ENCODE measurements at regions not wholly inside any gene's neighbourhood (a gene's known extent, or its start where the extent isn't known, plus 50 kb on each side); places are given as distances from the start of the nearest gene placed in this dataset.

GRCh38 chr6:113293423-113293740 lies 563.8 kb upstream of the MARCKS start:
- ChIA-PET CTCF (no interaction called here), POLR2A (no interaction called here)
- no peaks in the 10 kb centered on the region for H3K4me1 Mint-ChIP-seq
- intact Hi-C loops (cut with DNase I, micrococcal nuclease) = no loop called here
- no peaks in the 10 kb centered on the region for H3K36me3 Mint-ChIP-seq (ENCODE audit: low read depth)
- H3K4me3 Mint-ChIP-seq = no peak overlapping the region
- DNase-seq (no peak), ATAC-seq (no peak)
- no peaks in the 10 kb centered on the region for H3K27me3 Mint-ChIP-seq
- no peak overlapping the region for H3K27ac Mint-ChIP-seq
- H3K9me3 Mint-ChIP-seq (ENCODE audit: low read depth) = peaks cover 2% of the 10 kb centered on the region

- ChIA-PET POLR2A (no interaction called here), CTCF (no interaction called here)
- H3K27me3 Mint-ChIP-seq = no peaks in the 10 kb centered on the region
- H3K36me3 Mint-ChIP-seq (ENCODE audit: low read depth) = no peaks in the 10 kb centered on the region
- intact Hi-C loops (cut with DNase I, micrococcal nuclease) = no loop called here
- no peaks in the 10 kb centered on the region for H3K9me3 Mint-ChIP-seq (ENCODE audit: low read depth)
- no peaks in the 10 kb centered on the region for H3K4me1 Mint-ChIP-seq
- no peak overlapping the region for H3K4me3 Mint-ChIP-seq
- ATAC-seq = no peak
- no peak overlapping the region for H3K27ac Mint-ChIP-seq
- DNase-seq = no peak
Observed at GRCh38 chr6:113299531-113299930, 557.6 kb upstream of the MARCKS start.

GRCh38 chr6:113301651-113302050 lies 555.5 kb upstream of the MARCKS start:
- no peaks in the 10 kb centered on the region for H3K4me1 Mint-ChIP-seq
- H3K36me3 Mint-ChIP-seq (ENCODE audit: low read depth) = no peaks in the 10 kb centered on the region

GRCh38 chr6:113304116-113304515 lies 553.0 kb upstream of the MARCKS start:
- ATAC-seq (no peak), DNase-seq (no peak)
- H3K27me3 Mint-ChIP-seq = no peaks in the 10 kb centered on the region
- intact Hi-C loops (cut with DNase I, micrococcal nuclease) = no loop called here
- POLR2A ChIA-PET = no interaction called here
- no peak overlapping the region for H3K4me3 Mint-ChIP-seq
- H3K4me1 Mint-ChIP-seq = no peaks in the 10 kb centered on the region
- no peak overlapping the region for H3K27ac Mint-ChIP-seq
- no peaks in the 10 kb centered on the region for H3K36me3 Mint-ChIP-seq (ENCODE audit: low read depth)
- CTCF ChIA-PET = no interaction called here
- no peaks in the 10 kb centered on the region for H3K9me3 Mint-ChIP-seq (ENCODE audit: low read depth)

More at GRCh38 chr6:113301651-113302050, 555.5 kb upstream of the MARCKS start:
- no peaks in the 10 kb centered on the region for H3K27me3 Mint-ChIP-seq
- H3K27ac Mint-ChIP-seq = no peak overlapping the region
- no peaks in the 10 kb centered on the region for H3K9me3 Mint-ChIP-seq (ENCODE audit: low read depth)
- intact Hi-C loops (cut with DNase I, micrococcal nuclease) = no loop called here
- DNase-seq (no peak), ATAC-seq (no peak)
- POLR2A ChIA-PET = no interaction called here
- no peak overlapping the region for H3K4me3 Mint-ChIP-seq
- CTCF ChIA-PET = no interaction called here

- Mint-ChIP-seq H3K36me3 (ENCODE audit: low read depth) (no peaks in the 10 kb centered on the region), H3K9me3 (ENCODE audit: low read depth) (no peaks in the 10 kb centered on the region), H3K4me1 (no peaks in the 10 kb centered on the region), H3K27ac (no peak overlapping the region), H3K4me3 (no peak overlapping the region), H3K27me3 (no peaks in the 10 kb centered on the region)
- CTCF ChIA-PET = interaction anchor here (0.6 to 1.8 kb wide), 10 partner anchors 8 to 601 kb away, joined by 3 to 11 read pairs (median 3); no protein-coding TSS in a partner anchor
- DNase-seq (peak; percentile 73), ATAC-seq (peak; percentile 76)
- POLR2A ChIA-PET = no interaction called here
- intact Hi-C loops (cut with DNase I, micrococcal nuclease) = loop anchor here (1.0 kb wide), 2 partner anchors 553 to 603 kb away; no protein-coding TSS in a partner anchor
Observed at GRCh38 chr6:113306552-113307145, 550.5 kb upstream of the MARCKS start.

DNA sequence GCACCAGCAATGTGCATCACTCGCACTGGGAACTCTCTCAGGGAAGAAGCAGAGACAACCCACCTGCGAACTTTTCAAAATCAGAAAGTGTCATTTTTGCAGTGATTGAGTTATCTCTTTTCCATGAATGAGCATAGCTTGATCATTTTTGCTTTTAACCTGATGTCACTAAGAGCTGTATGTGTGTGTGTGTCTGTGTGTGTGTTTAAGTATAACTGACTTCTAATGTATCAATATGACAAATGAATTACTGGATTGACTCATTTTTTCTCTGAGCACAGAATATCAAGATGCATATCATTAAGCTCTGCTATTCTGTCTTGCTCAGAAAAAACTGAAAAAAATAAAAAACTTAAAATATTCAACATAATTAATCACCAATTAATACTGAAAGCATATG lies 548.9 kb upstream of the MARCKS start:
- Mint-ChIP-seq H3K4me1 (no peaks in the 10 kb centered on the region), H3K27ac (no peak overlapping the region), H3K27me3 (peaks cover 1% of the 10 kb centered on the region), H3K4me3 (no peak overlapping the region), H3K9me3 (ENCODE audit: low read depth) (no peaks in the 10 kb centered on the region), H3K36me3 (ENCODE audit: low read depth) (no peaks in the 10 kb centered on the region)
- ChIA-PET POLR2A (no interaction called here), CTCF (interaction anchor here (0.6 kb wide), 1 partner anchor 456 kb away, joined by 3 read pairs; no protein-coding TSS in a partner anchor)
- intact Hi-C loops (cut with DNase I, micrococcal nuclease) = no loop called here
- ATAC-seq = no peak
- DNase-seq = no peak

DNA sequence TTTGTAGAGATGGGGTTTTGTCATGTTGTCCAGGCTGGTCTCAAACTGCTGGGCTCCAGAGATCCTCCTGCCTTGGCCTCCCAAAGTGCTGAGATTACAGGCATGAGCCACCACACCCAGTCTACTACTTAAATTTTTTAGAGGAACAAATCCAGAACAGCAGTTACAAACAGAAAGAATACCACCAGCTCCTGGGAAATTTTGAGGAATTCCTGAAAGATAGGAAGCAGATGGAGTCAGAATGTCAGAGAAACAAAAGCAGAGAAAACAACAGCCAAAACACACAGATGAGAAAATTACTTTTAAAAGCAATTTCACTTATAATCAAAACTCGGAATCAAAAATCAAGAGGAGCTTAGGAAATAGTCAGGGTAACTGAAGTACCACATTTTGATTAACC lies 543.3 kb upstream of the MARCKS start:
- ATAC-seq (no peak), DNase-seq (no peak)
- no peaks in the 10 kb centered on the region for H3K4me1 Mint-ChIP-seq
- CTCF ChIA-PET = no interaction called here
- H3K27me3 Mint-ChIP-seq = peaks cover 1% of the 10 kb centered on the region
- intact Hi-C loops (cut with DNase I, micrococcal nuclease) = no loop called here
- POLR2A ChIA-PET = no interaction called here
- no peak overlapping the region for H3K27ac Mint-ChIP-seq
- H3K9me3 Mint-ChIP-seq (ENCODE audit: low read depth) = no peaks in the 10 kb centered on the region
- H3K4me3 Mint-ChIP-seq = no peak overlapping the region
- no peaks in the 10 kb centered on the region for H3K36me3 Mint-ChIP-seq (ENCODE audit: low read depth)

DNA sequence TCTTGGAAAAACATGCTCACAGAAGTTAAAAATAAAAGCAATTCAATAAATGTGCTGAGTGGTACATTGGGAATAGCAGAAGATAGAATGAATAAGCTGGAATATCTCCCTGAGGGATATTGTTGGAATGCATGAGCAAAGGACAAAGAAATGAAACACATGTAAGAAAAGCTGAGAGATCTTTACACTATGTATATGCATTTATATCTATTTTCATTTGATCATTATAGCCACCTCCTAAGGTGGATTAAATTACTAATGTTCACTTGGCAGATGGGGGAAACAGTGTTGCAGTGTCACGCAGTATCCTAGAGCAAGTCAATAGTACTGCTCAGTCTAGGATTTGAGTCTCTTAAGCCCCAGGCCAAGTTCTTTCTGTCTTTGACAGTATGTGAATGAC lies 542.0 kb upstream of the MARCKS start:
- POLR2A ChIA-PET = no interaction called here
- Mint-ChIP-seq H3K36me3 (ENCODE audit: low read depth) (no peaks in the 10 kb centered on the region), H3K4me3 (no peak overlapping the region), H3K27ac (no peak overlapping the region), H3K27me3 (peaks cover 1% of the 10 kb centered on the region), H3K9me3 (ENCODE audit: low read depth) (no peaks in the 10 kb centered on the region), H3K4me1 (no peaks in the 10 kb centered on the region)
- CTCF ChIA-PET = interaction anchor here (1.0 kb wide), 1 partner anchor 8 kb away, joined by 5 read pairs; no protein-coding TSS in a partner anchor
- DNase-seq = no peak
- no peak for ATAC-seq
- intact Hi-C loops (cut with DNase I, micrococcal nuclease) = no loop called here

DNA sequence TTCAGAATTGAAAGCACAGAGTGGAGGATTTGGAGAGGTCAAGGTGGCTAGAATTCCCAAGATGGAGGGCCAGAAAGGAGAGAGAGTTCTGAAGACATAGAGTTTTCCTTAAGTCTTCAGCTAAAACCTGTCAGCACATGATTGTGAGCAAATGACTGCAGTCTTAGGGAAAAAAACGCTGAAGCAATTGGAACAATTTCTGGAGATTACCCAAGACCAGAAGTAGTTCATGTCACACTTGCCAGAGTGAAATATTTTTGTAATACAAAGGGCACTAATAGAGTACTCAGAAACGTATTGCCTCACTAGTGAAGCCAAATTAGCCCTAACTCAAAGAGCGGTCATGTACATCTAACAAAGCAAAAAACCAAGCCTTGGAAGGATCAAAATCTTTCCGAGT lies 541.3 kb upstream of the MARCKS start:
- no peak for ATAC-seq
- peaks cover 1% of the 10 kb centered on the region for H3K27me3 Mint-ChIP-seq
- ChIA-PET POLR2A (no interaction called here), CTCF (no interaction called here)
- H3K27ac Mint-ChIP-seq = no peak overlapping the region
- no peak for DNase-seq
- H3K4me1 Mint-ChIP-seq = no peaks in the 10 kb centered on the region
- intact Hi-C loops (cut with DNase I, micrococcal nuclease) = no loop called here
- no peaks in the 10 kb centered on the region for H3K36me3 Mint-ChIP-seq (ENCODE audit: low read depth)
- H3K4me3 Mint-ChIP-seq = no peak overlapping the region
- no peaks in the 10 kb centered on the region for H3K9me3 Mint-ChIP-seq (ENCODE audit: low read depth)

GRCh38 chr6:113317442-113317841 lies 539.7 kb upstream of the MARCKS start:
- ATAC-seq (no peak), DNase-seq (no peak)
- Mint-ChIP-seq H3K9me3 (ENCODE audit: low read depth) (no peaks in the 10 kb centered on the region), H3K4me1 (no peaks in the 10 kb centered on the region), H3K27me3 (no peaks in the 10 kb centered on the region), H3K4me3 (no peak overlapping the region), H3K36me3 (ENCODE audit: low read depth) (no peaks in the 10 kb centered on the region), H3K27ac (no peak overlapping the region)
- intact Hi-C loops (cut with DNase I, micrococcal nuclease) = no loop called here
- ChIA-PET CTCF (no interaction called here), POLR2A (no interaction called here)

- ATAC-seq (no peak), DNase-seq (no peak)
- Mint-ChIP-seq H3K4me1 (no peaks in the 10 kb centered on the region), H3K27ac (no peak overlapping the region), H3K27me3 (no peaks in the 10 kb centered on the region), H3K36me3 (ENCODE audit: low read depth) (no peaks in the 10 kb centered on the region), H3K4me3 (no peak overlapping the region), H3K9me3 (ENCODE audit: low read depth) (no peaks in the 10 kb centered on the region)
- intact Hi-C loops (cut with DNase I, micrococcal nuclease) = no loop called here
- ChIA-PET POLR2A (no interaction called here), CTCF (interaction anchor here (0.6 to 1.1 kb wide), 3 partner anchors 12 to 358 kb away, joined by 3 read pairs; no protein-coding TSS in a partner anchor)
Observed at GRCh38 chr6:113317891-113318574, 539.1 kb upstream of the MARCKS start.

- ATAC-seq (no peak), DNase-seq (no peak)
- no peaks in the 10 kb centered on the region for H3K27me3 Mint-ChIP-seq
- ChIA-PET POLR2A (no interaction called here), CTCF (interaction anchor here (0.6 to 1.1 kb wide), 3 partner anchors 12 to 358 kb away, joined by 3 read pairs; no protein-coding TSS in a partner anchor)
- intact Hi-C loops (cut with DNase I, micrococcal nuclease) = no loop called here
- H3K9me3 Mint-ChIP-seq (ENCODE audit: low read depth) = no peaks in the 10 kb centered on the region
- H3K4me1 Mint-ChIP-seq = no peaks in the 10 kb centered on the region
- H3K36me3 Mint-ChIP-seq (ENCODE audit: low read depth) = no peaks in the 10 kb centered on the region
- no peak overlapping the region for H3K4me3 Mint-ChIP-seq
- no peak overlapping the region for H3K27ac Mint-ChIP-seq
Observed at GRCh38 chr6:113318575-113318917, 538.6 kb upstream of the MARCKS start.

Data from activated CD4-positive, alpha-beta T cell treated with anti-CD3 and anti-CD28 coated beads for 36 hours (primary cell).